Keratinocyte (primary cell): ENCODE measurements at regions not wholly inside any gene's neighbourhood (a gene's known extent, or its start where the extent isn't known, plus 50 kb on each side); places are given as distances from the start of the nearest gene placed in this dataset.

ENCODE experiments used
- DNase-seq: peaks from one replicate; pipeline ENCODE4 v3.0.0-alpha.2; 2011; ENCODE audit warnings: low read depth, missing footprints, low spot score
- FAIRE-seq: peaks from 2 replicates; lab custom pipeline; 2011; peaks lifted over from hg19 to GRCh38; lab: Jason Lieb, UNC
- H2AFZ ChIP-seq: 2 replicates; pipeline ENCODE4 v1.6.0; 2012; ENCODE audit warnings: low read length, control low read depth, inconsistent platforms; ENCODE audit not compliant: control insufficient read depth
- H3K27ac ChIP-seq: 2 replicates; pipeline ENCODE4 v1.5.1; 2011; ENCODE audit warnings: low read length; ENCODE audit not compliant: control insufficient read depth, insufficient read depth
- H3K27me3 ChIP-seq: 3 replicates; pipeline ENCODE4 v1.6.0; 2011; ENCODE audit warnings: low read length; ENCODE audit not compliant: control insufficient read depth, insufficient read depth; ENCODE audit errors: extremely low read depth
- H3K36me3 ChIP-seq, 2 experiments: 2 replicates in 1 of 2; 3 replicates in 1 of 2; pipeline ENCODE4 v1.5.1; 2011; ENCODE audit warnings: low read length in 2 of 2, mild to moderate bottlenecking in 1 of 2; ENCODE audit not compliant: control insufficient read depth in 2 of 2, insufficient read depth in 2 of 2; ENCODE audit errors: extremely low read depth in 1 of 2
- H3K4me1 ChIP-seq: 3 replicates; pipeline ENCODE4 v1.5.1; 2011; ENCODE audit warnings: low read length; ENCODE audit not compliant: control insufficient read depth, insufficient read depth; ENCODE audit errors: extremely low read depth
- H3K4me2 ChIP-seq: 3 replicates; pipeline ENCODE4 v1.6.0; 2011; ENCODE audit warnings: low read depth, low read length; ENCODE audit not compliant: control insufficient read depth, insufficient read depth; ENCODE audit errors: extremely low read depth
- H3K4me3 ChIP-seq, 3 experiments: fragments of 200-600 bp in 1 of 3; sonication (generic) in 1 of 3; 2 replicates in 2 of 3; 3 replicates in 1 of 3; pipeline ENCODE4 v1.5.1; 2011 to 2016; ENCODE audit warnings: low read length in 3 of 3, mild to moderate bottlenecking in 3 of 3, control low read depth in 2 of 3, inconsistent platforms in 1 of 3, low read depth in 1 of 3, mixed read lengths in 1 of 3, mixed run types in 1 of 3, moderate library complexity in 1 of 3; ENCODE audit not compliant: control insufficient read depth in 2 of 3, insufficient read depth in 2 of 3; ENCODE audit errors: extremely low read depth in 1 of 3
- H3K79me2 ChIP-seq: 2 replicates; pipeline ENCODE4 v1.6.0; 2012; ENCODE audit warnings: low read length; ENCODE audit not compliant: control insufficient read depth, insufficient read depth
- H3K9ac ChIP-seq: 3 replicates; pipeline ENCODE4 v1.6.0; 2011; ENCODE audit warnings: low read length; ENCODE audit not compliant: control insufficient read depth, insufficient read depth; ENCODE audit errors: extremely low read depth
- H3K9me1 ChIP-seq: 3 replicates; pipeline ENCODE4 v1.6.0; 2011; ENCODE audit warnings: low read length; ENCODE audit not compliant: control insufficient read depth, insufficient read depth; ENCODE audit errors: extremely low read depth
- H3K9me3 ChIP-seq: 2 replicates; pipeline ENCODE4 v1.5.1; 2012; ENCODE audit warnings: low read depth, low read length; ENCODE audit not compliant: control insufficient read depth
- H4K20me1 ChIP-seq: 3 replicates; pipeline ENCODE4 v1.6.0; 2011; ENCODE audit warnings: low read length; ENCODE audit not compliant: control insufficient read depth, insufficient read depth; ENCODE audit errors: extremely low read depth
- CTCF ChIP-seq, 3 experiments: IDR thresholded peaks in 1 of 3; conservative IDR thresholded peaks in 1 of 3; optimal IDR thresholded peaks in 1 of 3; 2 replicates in 2 of 3; 3 replicates in 1 of 3; pipeline versions ENCODE3 to v1.5.1; 2011; ENCODE audit warnings: low read length in 3 of 3, mild to moderate bottlenecking in 3 of 3, moderate library complexity in 2 of 3, control low read depth in 1 of 3, inconsistent platforms in 1 of 3; ENCODE audit not compliant: insufficient read depth in 2 of 3; ENCODE audit errors: extremely low read depth in 1 of 3
- EZH2 ChIP-seq: IDR thresholded peaks from one replicate; pipeline ENCODE4 v1.6.1; 2012; ENCODE audit warnings: inconsistent platforms, mild to moderate bottlenecking, low read length, moderate library complexity
- dilution Hi-C: fragments of 300-500 bp; cut with MboI; formaldehyde crosslinking; loops from one replicate; pipeline ENCODE4 v1.7.0; 2020; ENCODE audit warnings: low sequenced_read_pairs; ENCODE audit not compliant: extremely low pct_ligation_motif_present

GRCh38 chr3:13222131-13222530, 148.9 kb upstream of the IQSEC1 start:
- no peak overlapping the region for H3K4me2 ChIP-seq
- H2AFZ ChIP-seq: no peak overlapping the region
- H3K4me1 ChIP-seq: peaks cover 19% of the 10 kb centered on the region
- no peaks in the 10 kb centered on the region for H3K36me3 ChIP-seq
- H3K9me3 ChIP-seq: no peaks in the 10 kb centered on the region
- no peak for TF ChIP-seq EZH2
- no peak for TF ChIP-seq CTCF (optimal IDR thresholded peaks at IDR 0.05 in 1 of 3, IDR thresholded peaks at IDR 0.05 in 1 of 3, conservative IDR thresholded peaks at IDR 0.05 in 1 of 3; ENCODE audit: extremely low read depth in 1 of 3, insufficient read depth in 2 of 3, low read length in 3 of 3)
- H3K9ac ChIP-seq: no peak overlapping the region
- no peak overlapping the region for H3K4me3 ChIP-seq
- no peaks in the 10 kb centered on the region for H4K20me1 ChIP-seq
- FAIRE-seq (no peak), DNase-seq (no peak)
- dilution Hi-C loops: no loop called here
- H3K9me1 ChIP-seq: no peaks in the 10 kb centered on the region
- no peaks in the 10 kb centered on the region for H3K27me3 ChIP-seq
- no peak overlapping the region for H3K27ac ChIP-seq
- no peaks in the 10 kb centered on the region for H3K79me2 ChIP-seq

DNA sequence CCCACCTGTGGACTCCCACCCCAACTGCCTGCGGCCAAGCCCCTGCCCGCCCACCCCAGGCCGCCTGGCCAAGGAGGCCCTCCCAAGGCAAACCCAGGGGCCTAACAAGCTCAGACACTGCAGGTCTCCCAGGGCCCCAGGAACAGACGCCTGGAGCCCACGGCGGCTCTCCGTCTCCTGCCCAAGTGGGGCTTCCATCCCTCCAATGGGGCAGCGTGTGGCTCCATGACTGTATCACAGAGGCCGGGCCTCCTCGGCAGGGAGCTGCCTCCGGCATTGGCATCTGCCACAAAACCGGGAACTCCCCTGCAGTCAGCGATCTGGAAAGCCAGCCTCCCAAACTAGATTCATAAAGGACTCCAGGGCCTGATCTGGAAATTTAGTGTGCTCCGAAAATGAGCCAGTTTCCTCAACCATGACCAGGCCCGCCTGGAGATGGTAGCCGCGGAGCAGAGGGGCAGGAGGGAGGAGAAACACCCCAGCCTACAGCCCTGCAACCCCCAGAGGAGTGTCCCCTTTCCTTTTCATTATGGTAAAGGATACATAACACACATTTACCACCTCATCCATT, 148.3 kb upstream of the IQSEC1 start:
- H3K9ac ChIP-seq: no peak overlapping the region
- H2AFZ ChIP-seq: no peak overlapping the region
- TF ChIP-seq EZH2 (no peak), CTCF (optimal IDR thresholded peaks at IDR 0.05 in 1 of 3, IDR thresholded peaks at IDR 0.05 in 1 of 3, conservative IDR thresholded peaks at IDR 0.05 in 1 of 3; ENCODE audit: extremely low read depth in 1 of 3, insufficient read depth in 2 of 3, low read length in 3 of 3) (no peak)
- H3K79me2 ChIP-seq: no peaks in the 10 kb centered on the region
- no peak overlapping the region for H3K27ac ChIP-seq
- no peaks in the 10 kb centered on the region for H3K9me3 ChIP-seq
- H3K9me1 ChIP-seq: no peaks in the 10 kb centered on the region
- no peaks in the 10 kb centered on the region for H3K27me3 ChIP-seq
- dilution Hi-C loops: no loop called here
- H3K36me3 ChIP-seq: no peaks in the 10 kb centered on the region
- H3K4me2 ChIP-seq: no peak overlapping the region
- no peak overlapping the region for H3K4me3 ChIP-seq
- FAIRE-seq: no peak
- H3K4me1 ChIP-seq: peaks cover 19% of the 10 kb centered on the region
- H4K20me1 ChIP-seq: no peaks in the 10 kb centered on the region
- DNase-seq: no peak
